Ascending aorta (tissue), 2 donors: ENCODE measurements at regions not wholly inside any gene's neighbourhood (a gene's known extent, or its start where the extent isn't known, plus 50 kb on each side); places are given as distances from the start of the nearest gene placed in this dataset.

Experiments used
- DNase-seq, 2 donors: peaks; one replicate each; pipeline ENCODE4 v3.0.0-alpha.2; 2019; ENCODE audit warnings: low spot score in 2 of 2
- H3K27ac ChIP-seq, 2 donors: fragments of 200-600 bp; sonication (generic); one replicate each; pipeline ENCODE4 v1.5.1; 2016 to 2017; ENCODE audit warnings: mild to moderate bottlenecking in 1 of 2
- H3K27me3 ChIP-seq: fragments of 200-600 bp; sonication (generic); one replicate; pipeline ENCODE4 v1.5.1; 2017
- H3K36me3 ChIP-seq, 2 donors: fragments of 200-600 bp; sonication (generic); one replicate each; pipeline ENCODE4 v1.5.1; 2016
- H3K4me1 ChIP-seq, 2 donors: fragments of 200-600 bp; sonication (generic); one replicate each; pipeline ENCODE4 v1.5.1; 2016 to 2017; ENCODE audit warnings: mild to moderate bottlenecking in 1 of 2
- H3K4me3 ChIP-seq, 2 donors: fragments of 200-600 bp; sonication (generic); one replicate each; pipeline ENCODE4 v1.5.1; 2016 to 2017; ENCODE audit warnings: mild to moderate bottlenecking in 1 of 2
- H3K9me3 ChIP-seq, 2 donors: fragments of 200-600 bp; sonication (generic); one replicate each; pipeline ENCODE4 v1.5.1; 2016
- intact Hi-C: fragments of 100-400 bp; cut with DNase I; formaldehyde crosslinking; loops from one replicate; pipeline ENCODE4 v1.15.1; 2023
- TF ChIP-seq, protein P1 (sequence below), 3 experiments: fragments of 200-600 bp in 2 of 3; fragments of 450-650 bp in 1 of 3; sonication (generic) in 2 of 3; IDR thresholded peaks; one replicate each; pipeline ENCODE4 v1.5.1; 2016 to 2019; ENCODE audit warnings: antibody characterized with exemption in 3 of 3, mild to moderate bottlenecking in 1 of 3, moderate library complexity in 1 of 3

- DNase-seq: no peak
- H3K4me1 ChIP-seq: no peaks in the 10 kb centered on the region
- TF ChIP-seq, protein P1, sequence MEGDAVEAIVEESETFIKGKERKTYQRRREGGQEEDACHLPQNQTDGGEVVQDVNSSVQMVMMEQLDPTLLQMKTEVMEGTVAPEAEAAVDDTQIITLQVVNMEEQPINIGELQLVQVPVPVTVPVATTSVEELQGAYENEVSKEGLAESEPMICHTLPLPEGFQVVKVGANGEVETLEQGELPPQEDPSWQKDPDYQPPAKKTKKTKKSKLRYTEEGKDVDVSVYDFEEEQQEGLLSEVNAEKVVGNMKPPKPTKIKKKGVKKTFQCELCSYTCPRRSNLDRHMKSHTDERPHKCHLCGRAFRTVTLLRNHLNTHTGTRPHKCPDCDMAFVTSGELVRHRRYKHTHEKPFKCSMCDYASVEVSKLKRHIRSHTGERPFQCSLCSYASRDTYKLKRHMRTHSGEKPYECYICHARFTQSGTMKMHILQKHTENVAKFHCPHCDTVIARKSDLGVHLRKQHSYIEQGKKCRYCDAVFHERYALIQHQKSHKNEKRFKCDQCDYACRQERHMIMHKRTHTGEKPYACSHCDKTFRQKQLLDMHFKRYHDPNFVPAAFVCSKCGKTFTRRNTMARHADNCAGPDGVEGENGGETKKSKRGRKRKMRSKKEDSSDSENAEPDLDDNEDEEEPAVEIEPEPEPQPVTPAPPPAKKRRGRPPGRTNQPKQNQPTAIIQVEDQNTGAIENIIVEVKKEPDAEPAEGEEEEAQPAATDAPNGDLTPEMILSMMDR (IDR thresholded peaks at IDR 0.05): no peak
- no peak overlapping the region for H3K27ac ChIP-seq
- intact Hi-C loops: no loop called here
- no peaks in the 10 kb centered on the region for H3K27me3 ChIP-seq
- H3K36me3 ChIP-seq: no peaks in the 10 kb centered on the region
- H3K4me3 ChIP-seq: no peak overlapping the region
- H3K9me3 ChIP-seq: no peaks in the 10 kb centered on the region
These were observed 133.0 kb upstream of the SOX2 start for GRCh38 chr3:181578743-181579142.

DNA sequence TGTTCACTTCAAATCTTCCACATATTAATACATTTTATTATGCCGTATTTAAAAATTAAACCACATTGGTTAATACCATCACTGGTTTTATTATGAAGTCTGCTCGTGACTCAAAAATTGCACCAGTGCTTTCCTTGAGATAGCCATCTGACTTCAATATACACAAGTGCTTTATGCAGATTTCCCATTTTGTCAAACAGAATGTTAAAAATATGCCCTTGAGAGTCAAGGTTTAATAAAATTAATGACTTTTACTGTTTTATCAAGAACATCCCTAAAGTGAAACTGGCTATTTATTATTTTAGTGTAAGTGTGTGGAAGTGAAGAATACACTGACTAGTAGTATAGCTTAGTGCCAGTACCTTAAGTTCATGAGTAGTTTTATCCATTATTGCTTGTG lies 139.3 kb upstream of the SOX2 start:
- Histone ChIP-seq H3K4me1 (no peaks in the 10 kb centered on the region), H3K27ac (no peak overlapping the region), H3K9me3 (no peaks in the 10 kb centered on the region), H3K27me3 (no peaks in the 10 kb centered on the region), H3K4me3 (no peak overlapping the region), H3K36me3 (no peaks in the 10 kb centered on the region)
- no peak for DNase-seq
- TF ChIP-seq, protein P1 (IDR thresholded peaks at IDR 0.05): no peak
- intact Hi-C loops: no loop called here

DNA sequence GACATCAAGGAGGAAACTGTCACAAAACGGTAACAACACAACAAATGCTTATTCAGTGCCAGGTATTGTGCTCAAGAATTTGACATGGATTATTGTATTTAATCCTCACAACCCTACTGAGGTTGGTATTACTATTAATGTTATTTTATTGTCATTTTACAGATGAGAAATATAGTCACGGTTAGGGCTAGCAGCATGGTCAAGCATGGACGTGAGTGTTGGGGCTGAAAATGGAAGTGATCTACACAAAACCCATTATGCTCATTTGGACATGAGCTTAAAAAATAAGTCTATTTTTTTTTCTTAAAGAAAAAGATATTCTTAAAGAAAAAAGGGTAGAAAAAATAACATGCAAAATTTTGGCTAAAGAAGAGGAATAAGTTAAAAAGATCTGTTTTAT lies 141.3 kb upstream of the SOX2 start:
- H3K4me1 ChIP-seq: no peaks in the 10 kb centered on the region
- H3K27ac ChIP-seq: no peak overlapping the region
- H3K4me3 ChIP-seq: no peak overlapping the region
- no peaks in the 10 kb centered on the region for H3K9me3 ChIP-seq
- TF ChIP-seq, protein P1 (IDR thresholded peaks at IDR 0.05): no peak
- no peak for DNase-seq
- H3K36me3 ChIP-seq: no peaks in the 10 kb centered on the region
- H3K27me3 ChIP-seq: no peaks in the 10 kb centered on the region
- intact Hi-C loops: no loop called here

DNA sequence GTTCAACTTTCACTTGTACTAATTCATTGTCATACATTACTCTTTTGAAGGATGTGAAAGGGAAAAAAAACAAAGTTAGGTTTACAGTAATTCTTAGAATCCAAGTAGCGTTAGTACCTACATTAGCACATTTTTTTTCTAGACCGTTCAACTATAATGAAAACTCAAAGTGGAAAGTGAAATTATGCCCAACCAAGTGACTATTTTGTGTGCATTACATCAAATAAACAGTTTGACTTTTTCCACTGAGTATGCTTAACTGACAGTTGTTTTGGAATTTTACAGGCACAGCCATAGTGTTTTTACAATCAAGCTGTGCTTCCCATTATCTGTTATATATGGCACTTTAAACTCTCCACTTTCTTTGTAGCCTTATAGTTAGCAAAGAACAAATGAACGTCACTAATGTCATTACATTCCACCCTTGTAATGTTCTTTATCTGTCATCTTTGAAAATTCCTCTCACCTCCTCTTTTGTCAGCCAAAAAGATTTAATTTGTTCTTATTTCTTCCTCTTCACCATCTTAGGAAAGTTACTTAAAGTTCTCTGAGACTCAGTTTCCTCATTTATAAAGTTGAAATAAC lies 142.3 kb upstream of the SOX2 start:
- Histone ChIP-seq H3K9me3 (no peaks in the 10 kb centered on the region), H3K27me3 (no peaks in the 10 kb centered on the region), H3K4me1 (no peaks in the 10 kb centered on the region), H3K27ac (no peak overlapping the region), H3K36me3 (no peaks in the 10 kb centered on the region), H3K4me3 (no peak overlapping the region)
- TF ChIP-seq, protein P1 (IDR thresholded peaks at IDR 0.05): no peak
- intact Hi-C loops: no loop called here
- DNase-seq: no peak

DNA sequence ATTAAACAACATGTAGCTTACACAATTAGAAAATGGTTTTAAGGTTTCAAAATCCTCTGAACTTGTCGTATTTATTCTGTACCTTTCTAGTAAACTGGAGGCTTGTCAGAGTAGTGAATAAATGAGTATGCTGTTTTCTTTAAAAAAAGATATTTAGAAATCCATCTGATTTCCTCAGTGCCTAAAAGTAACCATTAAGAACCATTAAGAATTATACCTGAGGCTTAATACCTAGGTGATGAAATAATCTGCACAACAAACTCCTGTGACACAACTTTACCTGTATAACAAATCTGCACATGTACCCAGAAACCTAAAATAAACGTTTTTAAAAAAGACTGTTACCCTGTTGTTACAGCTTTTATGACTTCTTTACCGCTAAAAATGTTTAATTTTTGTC lies 143.0 kb upstream of the SOX2 start:
- TF ChIP-seq, protein P1 (IDR thresholded peaks at IDR 0.05): no peak
- H3K4me3 ChIP-seq: no peak overlapping the region
- no peak for DNase-seq
- H3K9me3 ChIP-seq: no peaks in the 10 kb centered on the region
- H3K27me3 ChIP-seq: no peaks in the 10 kb centered on the region
- H3K27ac ChIP-seq: no peak overlapping the region
- no peaks in the 10 kb centered on the region for H3K36me3 ChIP-seq
- no peaks in the 10 kb centered on the region for H3K4me1 ChIP-seq
- intact Hi-C loops: no loop called here

DNA sequence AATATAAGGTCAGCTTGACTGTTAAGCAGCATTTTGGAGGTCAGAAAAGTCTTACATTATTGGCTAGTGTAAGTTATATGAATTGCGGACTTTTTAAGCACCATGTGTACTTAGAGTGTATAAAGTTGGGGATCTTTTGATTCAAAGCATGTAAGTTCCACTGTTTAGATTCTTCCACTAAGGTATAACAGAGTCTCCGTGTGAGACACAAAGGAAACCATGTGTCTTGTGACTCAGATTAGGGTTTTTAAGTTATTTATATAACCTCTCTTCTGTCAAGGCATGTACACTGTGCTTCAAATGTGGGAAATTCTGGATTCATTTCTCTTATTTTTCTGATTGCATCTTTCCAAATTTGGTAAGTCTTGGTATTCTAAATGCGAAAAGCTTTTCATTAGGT lies 143.5 kb upstream of the SOX2 start:
- Histone ChIP-seq H3K9me3 (no peaks in the 10 kb centered on the region), H3K27me3 (no peaks in the 10 kb centered on the region), H3K4me3 (no peak overlapping the region), H3K4me1 (no peaks in the 10 kb centered on the region), H3K27ac (no peak overlapping the region), H3K36me3 (no peaks in the 10 kb centered on the region)
- intact Hi-C loops: no loop called here
- no peak for DNase-seq
- TF ChIP-seq, protein P1 (IDR thresholded peaks at IDR 0.05): no peak
